ENCODE measurements at regions not wholly inside any gene's neighbourhood (a gene's known extent, or its start where the extent isn't known, plus 50 kb on each side); places are given as distances from the start of the nearest gene placed in this dataset.

GRCh38 chr9:119026120-119026519 lies 343.1 kb downstream of the BRINP1 start:
- Mint-ChIP-seq H3K9me3 (no peaks in the 10 kb centered on the region), H3K27me3 (ENCODE audit: insufficient read depth) (no peaks in the 10 kb centered on the region), H3K36me3 (ENCODE audit: low read depth) (no peaks in the 10 kb centered on the region), H3K4me3 (no peak overlapping the region), H3K27ac (no peak overlapping the region), H3K4me1 (peaks cover 3% of the 10 kb centered on the region)
- peaks cover 2% of the 10 kb centered on the region for H3K4me1 ChIP-seq (ENCODE audit: control insufficient read depth, insufficient read depth, low read length)
- H3K27ac ChIP-seq (ENCODE audit: low read depth, low read length), result no peak overlapping the region
- no peak overlapping the region for H3K9ac ChIP-seq (ENCODE audit: extremely low read depth, low read length, poor library complexity, severe bottlenecking)
- H3K9me3 ChIP-seq (ENCODE audit: control insufficient read depth, low read length), result no peaks in the 10 kb centered on the region
- no peak overlapping the region for H3K4me3 ChIP-seq (ENCODE audit: low read length)
- H3K36me3 ChIP-seq (ENCODE audit: control insufficient read depth, insufficient read depth, low read length), result no peaks in the 10 kb centered on the region
- TF ChIP-seq CTCF (conservative IDR thresholded peaks at IDR 0.05), result no peak
- H3K27me3 ChIP-seq (ENCODE audit: control insufficient read depth, insufficient read depth, low read length, poor library complexity, severe bottlenecking), result no peaks in the 10 kb centered on the region
- no peak for DNase-seq
- WGBS, 2 experiments (ENCODE audit: insufficient coverage in 1 of 2, insufficient read length in 1 of 2), result 94 to 100% methylated on average over 1 to 4 of the region's 4 CpGs

GRCh38 chr9:119027901-119028699 lies 341.1 kb downstream of the BRINP1 start:
- 42 to 63% methylated on average over 2 to 7 of the region's 7 CpGs for WGBS, 2 experiments (ENCODE audit: insufficient coverage in 1 of 2, insufficient read length in 1 of 2)
- Histone ChIP-seq H3K4me1 (ENCODE audit: control insufficient read depth, insufficient read depth, low read length) (no peaks in the 10 kb centered on the region), H3K9me3 (ENCODE audit: control insufficient read depth, low read length) (no peaks in the 10 kb centered on the region), H3K27me3 (ENCODE audit: control insufficient read depth, insufficient read depth, low read length, poor library complexity, severe bottlenecking) (no peaks in the 10 kb centered on the region), H3K4me3 (ENCODE audit: low read length) (no peak overlapping the region), H3K9ac (ENCODE audit: extremely low read depth, low read length, poor library complexity, severe bottlenecking) (no peak overlapping the region), H3K36me3 (ENCODE audit: control insufficient read depth, insufficient read depth, low read length) (no peaks in the 10 kb centered on the region), H3K27ac (ENCODE audit: low read depth, low read length) (no peak overlapping the region)
- Mint-ChIP-seq H3K36me3 (ENCODE audit: low read depth) (no peaks in the 10 kb centered on the region), H3K4me3 (no peak overlapping the region), H3K27me3 (ENCODE audit: insufficient read depth) (no peaks in the 10 kb centered on the region), H3K4me1 (no peaks in the 10 kb centered on the region), H3K9me3 (no peaks in the 10 kb centered on the region), H3K27ac (no peak overlapping the region)
- no peak for DNase-seq
- TF ChIP-seq CTCF (conservative IDR thresholded peaks at IDR 0.05), result peak; percentile 67

- Mint-ChIP-seq H3K27me3 (ENCODE audit: insufficient read depth) (no peaks in the 10 kb centered on the region), H3K9me3 (no peaks in the 10 kb centered on the region), H3K36me3 (ENCODE audit: low read depth) (no peaks in the 10 kb centered on the region)
Observed at GRCh38 chr9:119029886-119030285, 339.3 kb downstream of the BRINP1 start.

More at GRCh38 chr9:119029886-119030285, 339.3 kb downstream of the BRINP1 start:
- Mint-ChIP-seq H3K27ac (no peak overlapping the region), H3K4me3 (no peak overlapping the region), H3K4me1 (no peaks in the 10 kb centered on the region)
- no peaks in the 10 kb centered on the region for H3K9me3 ChIP-seq (ENCODE audit: control insufficient read depth, low read length)
- no peak overlapping the region for H3K4me3 ChIP-seq (ENCODE audit: low read length)
- 92 to 94% methylated on average over 4 to 5 of the region's 5 CpGs for WGBS, 2 experiments (ENCODE audit: insufficient coverage in 1 of 2, insufficient read length in 1 of 2)
- H3K9ac ChIP-seq (ENCODE audit: extremely low read depth, low read length, poor library complexity, severe bottlenecking), result no peak overlapping the region
- H3K27ac ChIP-seq (ENCODE audit: low read depth, low read length), result no peak overlapping the region
- no peaks in the 10 kb centered on the region for H3K27me3 ChIP-seq (ENCODE audit: control insufficient read depth, insufficient read depth, low read length, poor library complexity, severe bottlenecking)
- H3K36me3 ChIP-seq (ENCODE audit: control insufficient read depth, insufficient read depth, low read length), result no peaks in the 10 kb centered on the region
- DNase-seq, result no peak
- no peaks in the 10 kb centered on the region for H3K4me1 ChIP-seq (ENCODE audit: control insufficient read depth, insufficient read depth, low read length)
- TF ChIP-seq CTCF (conservative IDR thresholded peaks at IDR 0.05), result no peak

Measured in endodermal cell (in vitro differentiated cells).